Sigmoid colon (tissue), 6 donors: ENCODE measurements at regions not wholly inside any gene's neighbourhood (a gene's known extent, or its start where the extent isn't known, plus 50 kb on each side); places are given as distances from the start of the nearest gene placed in this dataset.

Experiments
- DNase-seq: peaks from one replicate; pipeline ENCODE4 v3.0.0-alpha.2; 2019
- H3K27ac ChIP-seq, 4 donors: fragments of 200-600 bp; sonication (generic); one replicate each; pipeline ENCODE4 v1.5.1; 2016 to 2019; ENCODE audit warnings: mild to moderate bottlenecking in 1 of 4
- H3K27me3 ChIP-seq, 3 donors: fragments of 200-600 bp; sonication (generic); one replicate each; pipeline ENCODE4 v1.5.1; 2019; ENCODE audit warnings: mild to moderate bottlenecking in 1 of 3
- H3K36me3 ChIP-seq, 4 donors: fragments of 200-600 bp; sonication (generic); one replicate each; pipeline ENCODE4 v1.5.1; 2016 to 2019
- H3K4me1 ChIP-seq, 4 donors: fragments of 200-600 bp; sonication (generic); one replicate each; pipeline ENCODE4 v1.5.1; 2017 to 2019
- H3K4me3 ChIP-seq, 4 donors: fragments of 200-600 bp; sonication (generic); one replicate each; pipeline ENCODE4 v1.5.1; 2017 to 2019; ENCODE audit warnings: mild to moderate bottlenecking in 2 of 4, moderate library complexity in 1 of 4
- H3K9me3 ChIP-seq, 4 donors: fragments of 200-600 bp in 3 of 4; sonication (generic) in 3 of 4; one replicate each; pipeline versions ENCODE4 v1.5.1 to v1.6.1; 2013 to 2019
- CTCF ChIP-seq, 4 experiments: fragments of 450-650 bp in 3 of 4; fragments of 200-600 bp in 1 of 4; IDR thresholded peaks; one replicate each; pipeline ENCODE4 v1.5.1; 2016 to 2019; ENCODE audit warnings: antibody characterized with exemption in 4 of 4, mild to moderate bottlenecking in 3 of 4, moderate library complexity in 2 of 4
- EP300 ChIP-seq, 4 donors: sonication (generic); formaldehyde crosslinking; IDR thresholded peaks; one replicate each; pipeline ENCODE4 v1.6.1; 2017; ENCODE audit warnings: antibody characterized with exemption in 4 of 4
- POLR2A ChIP-seq, 2 donors: fragments of 450-650 bp; IDR thresholded peaks; one replicate each; pipeline ENCODE4 v1.6.1; 2016; ENCODE audit warnings: antibody characterized with exemption in 2 of 2, mild to moderate bottlenecking in 2 of 2, moderate library complexity in 2 of 2
- POLR2AphosphoS5 ChIP-seq, 4 donors: sonication (generic); formaldehyde crosslinking; IDR thresholded peaks; one replicate each; pipeline ENCODE4 v1.6.1; 2017; ENCODE audit warnings: antibody characterized with exemption in 4 of 4
- WGBS, 2 donors: extraction: QIAGEN DNeasy Blood & Tissue Kit; methylation state at CpG; one replicate each; pipeline ENCODE4 v1.1.7; 2013; 5-methylcytosine and 5-hydroxymethylcytosine counted together
- intact Hi-C: fragments of 100-400 bp; cut with DNase I; formaldehyde crosslinking; loops from one replicate; pipeline ENCODE4 v1.15.1; 2023
- donor health status: healthy with polysubstance abuse.
- donor health status: healthy.

- DNase-seq: no peak
- Histone ChIP-seq H3K27me3 (no peaks in the 10 kb centered on the region), H3K27ac (peak overlapping the region in 1 of 4 donors; percentile 41), H3K4me1 (peaks cover 0 to 57% (median 32%) of the 10 kb centered on the region in 4 donors), H3K9me3 (no peaks in the 10 kb centered on the region), H3K36me3 (no peaks in the 10 kb centered on the region), H3K4me3 (no peak overlapping the region)
- TF ChIP-seq EP300 (IDR thresholded peaks at IDR 0.05) (no peak), POLR2AphosphoS5 (IDR thresholded peaks at IDR 0.05) (no peak), POLR2A (IDR thresholded peaks at IDR 0.05) (no peak), CTCF (IDR thresholded peaks at IDR 0.05) (no peak)
- 94 to 95% methylated on average over 7 of the region's 7 CpGs for WGBS, 2 donors
- intact Hi-C loops: no loop called here
These were observed 58.8 kb downstream of the RPL37A start for GRCh38 chr2:216557413-216557812.

- intact Hi-C loops: no loop called here
- peaks cover 0 to 56% (median 32%) of the 10 kb centered on the region in 4 donors for H3K4me1 ChIP-seq
- peak overlapping the region in 1 of 4 donors; percentile 41 for H3K27ac ChIP-seq
- H3K36me3 ChIP-seq: no peaks in the 10 kb centered on the region
- DNase-seq: no peak
- TF ChIP-seq CTCF (IDR thresholded peaks at IDR 0.05): no peak
- no peak for TF ChIP-seq EP300 (IDR thresholded peaks at IDR 0.05)
- TF ChIP-seq POLR2A (IDR thresholded peaks at IDR 0.05): no peak
- TF ChIP-seq POLR2AphosphoS5 (IDR thresholded peaks at IDR 0.05): no peak
- H3K4me3 ChIP-seq: no peak overlapping the region
- 81 to 84% methylated on average over 1 of the region's 1 CpG for WGBS, 2 donors
- no peaks in the 10 kb centered on the region for H3K9me3 ChIP-seq
- no peaks in the 10 kb centered on the region for H3K27me3 ChIP-seq
These were observed 59.2 kb downstream of the RPL37A start for GRCh38 chr2:216557820-216558219.

- H3K4me3 ChIP-seq: no peak overlapping the region
- no peaks in the 10 kb centered on the region for H3K9me3 ChIP-seq
- TF ChIP-seq POLR2AphosphoS5 (IDR thresholded peaks at IDR 0.05) (no peak), EP300 (IDR thresholded peaks at IDR 0.05) (no peak), POLR2A (IDR thresholded peaks at IDR 0.05) (no peak), CTCF (IDR thresholded peaks at IDR 0.05) (no peak)
- 78 to 94% methylated on average over 3 of the region's 3 CpGs for WGBS, 2 donors
- H3K27me3 ChIP-seq: no peaks in the 10 kb centered on the region
- peak overlapping the region in 1 of 4 donors; percentile 82 for H3K27ac ChIP-seq
- no peak for DNase-seq
- intact Hi-C loops: no loop called here
- H3K36me3 ChIP-seq: no peaks in the 10 kb centered on the region
- peaks cover 0 to 38% (median 27%) of the 10 kb centered on the region in 4 donors for H3K4me1 ChIP-seq
These were observed 61.0 kb downstream of the RPL37A start for GRCh38 chr2:216559625-216560156.

GRCh38 chr2:216560838-216561270 lies 62.2 kb downstream of the RPL37A start:
- Histone ChIP-seq H3K27me3 (no peaks in the 10 kb centered on the region), H3K36me3 (no peaks in the 10 kb centered on the region), H3K9me3 (no peaks in the 10 kb centered on the region), H3K4me3 (no peak overlapping the region), H3K27ac (peak overlapping the region; percentile 26 to 82 (median 62)), H3K4me1 (peaks cover 0 to 26% (median 16%) of the 10 kb centered on the region in 4 donors)
- DNase-seq: no peak
- TF ChIP-seq CTCF (IDR thresholded peaks at IDR 0.05) (no peak), POLR2AphosphoS5 (IDR thresholded peaks at IDR 0.05) (no peak), EP300 (IDR thresholded peaks at IDR 0.05) (no peak), POLR2A (IDR thresholded peaks at IDR 0.05) (no peak)
- intact Hi-C loops: no loop called here
- 77 to 89% methylated on average over 3 of the region's 3 CpGs for WGBS, 2 donors
